ENCODE measurements at regions not wholly inside any gene's neighbourhood (a gene's known extent, or its start where the extent isn't known, plus 50 kb on each side); places are given as distances from the start of the nearest gene placed in this dataset.

- H3K4me1 ChIP-seq: no peaks in the 10 kb centered on the region
- H3K4me3 ChIP-seq: no peak overlapping the region
- TF ChIP-seq POLR2AphosphoS5 (IDR thresholded peaks at IDR 0.05) (no peak), POLR2A (IDR thresholded peaks at IDR 0.05) (no peak), CTCF (IDR thresholded peaks at IDR 0.05 in 8 of 11, conservative IDR thresholded peaks at IDR 0.05 in 3 of 11) (no peak)
- H3K27me3 ChIP-seq (replicated peaks in 1 of 7): no peaks in the 10 kb centered on the region
- H3K27ac ChIP-seq: no peak overlapping the region
- no peaks in the 10 kb centered on the region for H3K9me3 ChIP-seq
- intact Hi-C loops (cut with DNase I; ENCODE audit: low total_unique reads): no loop called here
- 65 to 88% (median 76%) methylated on average over 1 of the region's 1 CpG for WGBS, 5 donors
- DNase-seq: no peak
- H3K36me3 ChIP-seq: no peaks in the 10 kb centered on the region
Observed at GRCh38 chr6:93571346-93571745, 152.0 kb upstream of the EPHA7 start.

- H3K36me3 ChIP-seq: no peaks in the 10 kb centered on the region
- DNase-seq: no peak
- no peaks in the 10 kb centered on the region for H3K4me1 ChIP-seq
- intact Hi-C loops (cut with DNase I; ENCODE audit: low total_unique reads): no loop called here
- no peak overlapping the region for H3K4me3 ChIP-seq
- 23 to 35% (median 31%) methylated on average over 1 of the region's 1 CpG for WGBS, 5 donors
- TF ChIP-seq CTCF (IDR thresholded peaks at IDR 0.05 in 8 of 11, conservative IDR thresholded peaks at IDR 0.05 in 3 of 11) (no peak), POLR2AphosphoS5 (IDR thresholded peaks at IDR 0.05) (no peak), POLR2A (IDR thresholded peaks at IDR 0.05) (no peak)
- no peaks in the 10 kb centered on the region for H3K27me3 ChIP-seq (replicated peaks in 1 of 7)
- no peak overlapping the region for H3K27ac ChIP-seq
- H3K9me3 ChIP-seq: no peaks in the 10 kb centered on the region
Observed at GRCh38 chr6:93568169-93568568, 148.8 kb upstream of the EPHA7 start.

- no peak overlapping the region for H3K4me3 ChIP-seq
- no peaks in the 10 kb centered on the region for H3K36me3 ChIP-seq
- TF ChIP-seq POLR2AphosphoS5 (IDR thresholded peaks at IDR 0.05) (no peak), CTCF (IDR thresholded peaks at IDR 0.05 in 8 of 11, conservative IDR thresholded peaks at IDR 0.05 in 3 of 11) (no peak), POLR2A (IDR thresholded peaks at IDR 0.05) (no peak)
- H3K27ac ChIP-seq: no peak overlapping the region
- no peaks in the 10 kb centered on the region for H3K4me1 ChIP-seq
- no peaks in the 10 kb centered on the region for H3K27me3 ChIP-seq (replicated peaks in 1 of 7)
- 69 to 82% (median 74%) methylated on average over 5 of the region's 5 CpGs for WGBS, 5 donors
- DNase-seq: no peak
- intact Hi-C loops (cut with DNase I; ENCODE audit: low total_unique reads): no loop called here
- no peaks in the 10 kb centered on the region for H3K9me3 ChIP-seq
Observed at GRCh38 chr6:93567164-93567563, 147.8 kb upstream of the EPHA7 start.

GRCh38 chr6:93566285-93566684 is 146.9 kb upstream of the EPHA7 start:
- TF ChIP-seq POLR2AphosphoS5 (IDR thresholded peaks at IDR 0.05) (no peak), CTCF (IDR thresholded peaks at IDR 0.05 in 8 of 11, conservative IDR thresholded peaks at IDR 0.05 in 3 of 11) (no peak), POLR2A (IDR thresholded peaks at IDR 0.05) (no peak)
- DNase-seq: no peak
- intact Hi-C loops (cut with DNase I; ENCODE audit: low total_unique reads): no loop called here
- WGBS, 5 donors: 86 to 93% (median 89%) methylated on average over 8 of the region's 8 CpGs
- no peak overlapping the region for H3K4me3 ChIP-seq
- no peaks in the 10 kb centered on the region for H3K9me3 ChIP-seq
- H3K27me3 ChIP-seq (replicated peaks in 1 of 7): no peaks in the 10 kb centered on the region
- H3K4me1 ChIP-seq: no peaks in the 10 kb centered on the region
- H3K27ac ChIP-seq: no peak overlapping the region
- no peaks in the 10 kb centered on the region for H3K36me3 ChIP-seq
